GM12872 (cell line): ENCODE measurements at regions not wholly inside any gene's neighbourhood (a gene's known extent, or its start where the extent isn't known, plus 50 kb on each side); places are given as distances from the start of the nearest gene placed in this dataset.

Experiments used
- CTCF ChIP-seq: IDR thresholded peaks from 3 replicates; pipeline ENCODE4 v1.5.1; 2011; ENCODE audit warnings: low read depth, mild to moderate bottlenecking, low read length, moderate library complexity; ENCODE audit not compliant: insufficient read depth

GRCh38 chr4:134422776-134423175 lies 221.2 kb upstream of the PABPC4L start:
- TF ChIP-seq CTCF, result no peak

- TF ChIP-seq CTCF, result no peak
Measured at GRCh38 chr4:134421734-134422133, 220.1 kb upstream of the PABPC4L start.

GRCh38 chr4:134408897-134409296 lies 207.3 kb upstream of the PABPC4L start:
- TF ChIP-seq CTCF, result no peak

- no peak for TF ChIP-seq CTCF
Measured at GRCh38 chr4:134401798-134402197, 200.2 kb upstream of the PABPC4L start.

- no peak for TF ChIP-seq CTCF
Measured at GRCh38 chr4:134393592-134393991, 192.0 kb upstream of the PABPC4L start.

- TF ChIP-seq CTCF, result no peak
Measured at GRCh38 chr4:134390319-134390718, 188.7 kb upstream of the PABPC4L start.

- TF ChIP-seq CTCF, result no peak
Measured at GRCh38 chr4:134388351-134388750, 186.8 kb upstream of the PABPC4L start.
